ENCODE measurements at regions not wholly inside any gene's neighbourhood (a gene's known extent, or its start where the extent isn't known, plus 50 kb on each side); places are given as distances from the start of the nearest gene placed in this dataset.

DNA sequence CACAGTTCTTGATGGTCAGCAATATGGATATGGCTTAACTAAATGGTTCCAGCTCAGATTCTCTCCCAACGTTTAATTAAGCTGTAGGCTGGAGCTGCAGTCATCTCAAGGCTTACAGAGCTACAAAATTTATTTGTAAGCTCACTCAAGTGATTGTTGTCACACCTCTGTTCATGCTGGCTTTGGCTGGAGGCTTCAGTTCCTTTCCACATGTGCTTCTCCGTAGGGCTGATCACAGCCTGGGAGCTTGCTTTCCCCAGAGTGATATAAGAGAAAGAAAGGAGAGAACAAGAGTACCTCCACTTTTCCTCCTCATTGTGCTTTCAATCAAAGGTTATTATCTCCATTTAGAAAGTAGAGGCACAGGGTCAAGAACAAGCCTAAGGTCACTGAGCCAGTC, 182.7 kb upstream of the KCNN2 start:
- H3K4me3 Mint-ChIP-seq = no peak overlapping the region
- H2BK20ac ChIP-seq (ENCODE audit: low read depth, low read length, poor library complexity, severe bottlenecking) = no peak overlapping the region
- no peaks in the 10 kb centered on the region for H3K9me3 ChIP-seq (ENCODE audit: control insufficient read depth, low read depth, low read length)
- no peaks in the 10 kb centered on the region for H3K4me1 ChIP-seq (ENCODE audit: insufficient read depth, low read length)
- H3K23me2 ChIP-seq (ENCODE audit: insufficient read length, low read depth, low read length, poor library complexity, severe bottlenecking) = no peaks in the 10 kb centered on the region
- no peak for DNase-seq
- H3K27ac Mint-ChIP-seq = no peak overlapping the region; a peak in 1 of 7 replicates
- H3K9ac ChIP-seq (ENCODE audit: extremely low read depth, insufficient read length, low read length) = no peak overlapping the region
- H4K8ac ChIP-seq (replicated peaks; ENCODE audit: insufficient read length, low read depth, low read length) = no peak overlapping the region
- H3K18ac ChIP-seq (ENCODE audit: insufficient read length, low read depth, low read length) = no peak overlapping the region
- no peaks in the 10 kb centered on the region for H4K20me1 ChIP-seq (ENCODE audit: control insufficient read depth, insufficient read depth, insufficient read length)
- H2BK5ac ChIP-seq (ENCODE audit: insufficient read length, low read length) = no peak overlapping the region
- no peak overlapping the region for H2BK12ac ChIP-seq (ENCODE audit: insufficient read length, low read depth, low read length)
- no peak overlapping the region for H2AFZ ChIP-seq (ENCODE audit: low read length)
- H3K27me3 Mint-ChIP-seq (ENCODE audit: low read depth) = no peaks in the 10 kb centered on the region
- no peak overlapping the region for H2AK5ac ChIP-seq (ENCODE audit: insufficient read length, low read length)
- H3K27me3 ChIP-seq (ENCODE audit: insufficient read depth, low read length) = no peaks in the 10 kb centered on the region
- H2BK120ac ChIP-seq (ENCODE audit: low read depth, low read length, poor library complexity, severe bottlenecking) = no peak overlapping the region
- H3K27ac ChIP-seq (ENCODE audit: insufficient read length, low read depth, low read length) = no peak overlapping the region
- H4K5ac ChIP-seq (ENCODE audit: insufficient read length, low read depth, low read length) = no peak overlapping the region
- peaks cover 5 to 7% of the 10 kb centered on the region in 2 experiments; a peak in 3 of 4 replicates for H3K4me1 Mint-ChIP-seq
- H3K4me2 ChIP-seq (ENCODE audit: insufficient read depth, insufficient read length, low read length) = no peak overlapping the region
- H3K79me2 ChIP-seq (ENCODE audit: insufficient read depth, low read length) = no peaks in the 10 kb centered on the region
- H3K9me3 Mint-ChIP-seq = peaks cover 9 to 13% of the 10 kb centered on the region in 2 experiments
- no peak overlapping the region for H3K23ac ChIP-seq (ENCODE audit: insufficient read length, low read depth, low read length)
- peaks cover 3 to 14% (median 5%) of the 10 kb centered on the region in 3 experiments; a peak in 4 of 7 replicates for H3K36me3 Mint-ChIP-seq (ENCODE audit: insufficient read depth in 1 of 3, low read depth in 3 of 3)
- no peak overlapping the region for H3K56ac ChIP-seq (ENCODE audit: insufficient read length, low read depth, low read length)
- no peak overlapping the region for H3K14ac ChIP-seq (ENCODE audit: insufficient read depth, low read length)
- no CpG with 5 or more reads among the region's 2 CpGs for WGBS (ENCODE audit: extremely low coverage, insufficient read length, low lambda C conversion rate)
- H3K4ac ChIP-seq (ENCODE audit: low read depth, low read length) = no peak overlapping the region
- TF ChIP-seq, protein P1, sequence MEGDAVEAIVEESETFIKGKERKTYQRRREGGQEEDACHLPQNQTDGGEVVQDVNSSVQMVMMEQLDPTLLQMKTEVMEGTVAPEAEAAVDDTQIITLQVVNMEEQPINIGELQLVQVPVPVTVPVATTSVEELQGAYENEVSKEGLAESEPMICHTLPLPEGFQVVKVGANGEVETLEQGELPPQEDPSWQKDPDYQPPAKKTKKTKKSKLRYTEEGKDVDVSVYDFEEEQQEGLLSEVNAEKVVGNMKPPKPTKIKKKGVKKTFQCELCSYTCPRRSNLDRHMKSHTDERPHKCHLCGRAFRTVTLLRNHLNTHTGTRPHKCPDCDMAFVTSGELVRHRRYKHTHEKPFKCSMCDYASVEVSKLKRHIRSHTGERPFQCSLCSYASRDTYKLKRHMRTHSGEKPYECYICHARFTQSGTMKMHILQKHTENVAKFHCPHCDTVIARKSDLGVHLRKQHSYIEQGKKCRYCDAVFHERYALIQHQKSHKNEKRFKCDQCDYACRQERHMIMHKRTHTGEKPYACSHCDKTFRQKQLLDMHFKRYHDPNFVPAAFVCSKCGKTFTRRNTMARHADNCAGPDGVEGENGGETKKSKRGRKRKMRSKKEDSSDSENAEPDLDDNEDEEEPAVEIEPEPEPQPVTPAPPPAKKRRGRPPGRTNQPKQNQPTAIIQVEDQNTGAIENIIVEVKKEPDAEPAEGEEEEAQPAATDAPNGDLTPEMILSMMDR (conservative IDR thresholded peaks at IDR 0.05) = no peak
- no peaks in the 10 kb centered on the region for H3K79me1 ChIP-seq (ENCODE audit: insufficient read depth, low read depth, low read length, poor library complexity, severe bottlenecking)
- no peak overlapping the region for H4K91ac ChIP-seq (ENCODE audit: insufficient read length, low read depth, low read length)
- no peak overlapping the region for H3T11ph ChIP-seq (ENCODE audit: low read length)
- no peak overlapping the region for H2BK15ac ChIP-seq (ENCODE audit: low read depth, low read length)
